ENCODE measurements at regions not wholly inside any gene's neighbourhood (a gene's known extent, or its start where the extent isn't known, plus 50 kb on each side); places are given as distances from the start of the nearest gene placed in this dataset.

- H3K4me3 ChIP-seq (ENCODE audit: low read depth, low read length): no peak overlapping the region
- CTCF ChIA-PET: interaction anchor here (1.3 to 4.1 kb wide), 2 partner anchors 21 to 215 kb away, joined by 4 to 14 read pairs; no protein-coding TSS in a partner anchor
- no peak for TF ChIP-seq CTCF (IDR thresholded peaks at IDR 0.05; ENCODE audit: insufficient read depth, low read length, missing control alignments)
- DNase-seq (ENCODE audit: low read depth, low spot score): no peak
- POLR2A ChIA-PET: no interaction called here
Measured at GRCh38 chr10:114764656-114765055, 56.9 kb upstream of the FHIP2A start.

- CTCF ChIA-PET: interaction anchor here (1.1 to 4.1 kb wide), 3 partner anchors 19 to 68 kb away, joined by 3 to 14 read pairs (median 5); partner anchors contain the start of gene FHIP2A
Measured at GRCh38 chr10:114766470-114766869, 55.1 kb upstream of the FHIP2A start.

GRCh38 chr10:114767101-114767985 is 54.2 kb upstream of the FHIP2A start:
- DNase-seq (ENCODE audit: low read depth, low spot score): no peak
- ChIA-PET POLR2A (interaction anchor here (0.6 to 0.7 kb wide), 3 partner anchors 53 to 137 kb away, joined by 3 to 5 read pairs (median 4); no protein-coding TSS in a partner anchor), CTCF (interaction anchor here (0.8 to 4.1 kb wide), 6 partner anchors 18 to 463 kb away, joined by 3 to 14 read pairs (median 4); partner anchors contain the start of gene FHIP2A)
- peak overlapping the region; percentile 63 for H3K4me3 ChIP-seq (ENCODE audit: low read depth, low read length)
- TF ChIP-seq CTCF (IDR thresholded peaks at IDR 0.05; ENCODE audit: insufficient read depth, low read length, missing control alignments): no peak

More at GRCh38 chr10:114766470-114766869, 55.1 kb upstream of the FHIP2A start:
- no peak for TF ChIP-seq CTCF (IDR thresholded peaks at IDR 0.05; ENCODE audit: insufficient read depth, low read length, missing control alignments)
- H3K4me3 ChIP-seq (ENCODE audit: low read depth, low read length): no peak overlapping the region
- DNase-seq (ENCODE audit: low read depth, low spot score): no peak
- POLR2A ChIA-PET: no interaction called here

- H3K4me3 ChIP-seq (ENCODE audit: low read depth, low read length): peak overlapping the region; percentile 63
- CTCF ChIA-PET: interaction anchor here (0.8 to 4.1 kb wide), 3 partner anchors 17 to 215 kb away, joined by 3 to 14 read pairs (median 4); no protein-coding TSS in a partner anchor
- POLR2A ChIA-PET: no interaction called here
- DNase-seq (ENCODE audit: low read depth, low spot score): no peak
- no peak for TF ChIP-seq CTCF (IDR thresholded peaks at IDR 0.05; ENCODE audit: insufficient read depth, low read length, missing control alignments)
Measured at GRCh38 chr10:114767986-114768821, 53.4 kb upstream of the FHIP2A start.

GRCh38 chr10:114770009-114770408 is 51.6 kb upstream of the FHIP2A start:
- H3K4me3 ChIP-seq (ENCODE audit: low read depth, low read length): no peak overlapping the region
- ChIA-PET CTCF (no interaction called here), POLR2A (no interaction called here)
- no peak for DNase-seq (ENCODE audit: low read depth, low spot score)
- TF ChIP-seq CTCF (IDR thresholded peaks at IDR 0.05; ENCODE audit: insufficient read depth, low read length, missing control alignments): no peak
